ENCODE measurements at regions not wholly inside any gene's neighbourhood (a gene's known extent, or its start where the extent isn't known, plus 50 kb on each side); places are given as distances from the start of the nearest gene placed in this dataset.
"Not testable (repeated sequence)": the region's sequence is repeated elsewhere in the genome, so short reads cannot be mapped to it uniquely, and the experiment has no call there.

DNA sequence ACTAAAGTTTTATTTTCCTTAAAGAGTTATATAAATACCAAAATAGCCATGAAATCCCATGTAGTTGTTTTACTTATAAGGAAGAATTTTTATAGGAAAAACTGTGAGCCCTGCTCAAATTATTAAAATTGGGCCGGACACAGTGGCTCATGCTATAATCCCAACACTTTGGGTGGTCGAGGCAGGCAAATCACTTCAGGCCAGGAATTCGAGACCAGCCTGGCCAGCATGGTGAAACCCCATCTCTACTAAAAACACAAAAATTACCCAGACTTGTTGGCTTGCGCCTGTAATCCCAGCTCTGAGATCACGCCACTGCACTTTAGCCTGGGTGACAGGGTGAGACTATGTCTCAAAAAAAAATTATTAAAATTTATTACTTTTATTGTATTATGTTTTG, 149.3 kb downstream of the MRPL39 start:
- no peaks in the 10 kb centered on the region for H3K4me1 ChIP-seq (ENCODE audit: control insufficient read depth, insufficient read depth, low read length)
- no peaks in the 10 kb centered on the region for H3K9me3 ChIP-seq (ENCODE audit: control insufficient read depth, low read length)
- intact Hi-C loops (cut with DNase I) = no loop called here
- H3K27me3 ChIP-seq (ENCODE audit: control insufficient read depth, insufficient read depth) = no peaks in the 10 kb centered on the region
- H3K4me3 ChIP-seq (ENCODE audit: low read length) = no peak overlapping the region
- DNase-seq = no peak
- 94% methylated on average over 5 of the region's 5 CpGs for WGBS
- no peak for ATAC-seq
- H3K27ac ChIP-seq (ENCODE audit: low read length) = no peak overlapping the region

GRCh38 chr21:25457411-25457810, 149.9 kb downstream of the MRPL39 start:
- Histone ChIP-seq H3K4me3 (ENCODE audit: low read length) (no peak overlapping the region), H3K4me1 (ENCODE audit: control insufficient read depth, insufficient read depth, low read length) (no peaks in the 10 kb centered on the region), H3K27ac (ENCODE audit: low read length) (no peak overlapping the region), H3K27me3 (ENCODE audit: control insufficient read depth, insufficient read depth) (no peaks in the 10 kb centered on the region), H3K9me3 (ENCODE audit: control insufficient read depth, low read length) (no peaks in the 10 kb centered on the region)
- ATAC-seq (peak in 1 of 2 donors; percentile 19), DNase-seq (no peak)
- intact Hi-C loops (cut with DNase I) = no loop called here
- WGBS = 12% methylated on average over 1 of the region's 1 CpG

DNA sequence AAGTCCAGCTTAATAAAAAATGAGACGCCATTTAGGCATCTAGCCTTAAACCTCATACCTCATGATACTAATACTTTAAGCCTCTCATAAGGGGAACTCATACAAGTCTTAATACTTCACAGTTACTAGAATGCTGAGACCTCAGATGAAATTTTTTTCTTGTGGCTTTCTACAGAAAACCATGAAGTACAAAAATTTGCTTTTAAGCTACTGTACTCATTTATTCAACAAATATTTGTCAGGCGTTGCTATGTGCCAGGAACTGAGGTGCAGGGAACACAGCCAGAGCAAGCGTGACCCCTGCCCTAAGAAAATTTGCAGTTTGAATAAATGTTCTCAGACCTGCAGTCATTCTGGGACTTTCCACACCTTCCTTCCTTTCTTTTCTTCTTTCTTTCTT, 150.6 kb downstream of the MRPL39 start:
- 71% methylated on average over 3 of the region's 3 CpGs for WGBS
- ATAC-seq (no peak), DNase-seq (no peak)
- Histone ChIP-seq H3K27ac (ENCODE audit: low read length) (no peak overlapping the region), H3K4me3 (ENCODE audit: low read length) (no peak overlapping the region), H3K27me3 (ENCODE audit: control insufficient read depth, insufficient read depth) (no peaks in the 10 kb centered on the region), H3K4me1 (ENCODE audit: control insufficient read depth, insufficient read depth, low read length) (no peaks in the 10 kb centered on the region), H3K9me3 (ENCODE audit: control insufficient read depth, low read length) (no peaks in the 10 kb centered on the region)
- intact Hi-C loops (cut with DNase I) = no loop called here

DNA sequence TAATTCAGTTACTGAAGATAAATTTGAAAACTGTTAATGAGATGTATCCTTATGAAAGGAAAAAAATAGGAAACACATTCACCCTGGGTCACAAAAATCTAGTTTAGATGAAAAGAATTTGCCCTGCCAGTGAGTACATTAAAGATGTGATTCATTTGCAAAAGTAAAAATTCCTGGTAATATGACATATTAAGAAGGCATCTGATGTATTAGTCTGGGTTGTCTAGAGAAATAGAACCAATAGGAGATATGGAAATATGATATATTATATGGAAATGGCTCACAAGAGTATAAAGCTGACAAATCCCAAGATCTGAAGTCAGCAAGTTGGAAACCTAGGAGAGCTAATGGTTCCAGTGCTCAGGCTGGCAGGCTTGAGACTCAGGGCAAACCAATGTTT, 153.8 kb downstream of the MRPL39 start:
- Histone ChIP-seq H3K4me3 (ENCODE audit: low read length) (no peak overlapping the region), H3K9me3 (ENCODE audit: control insufficient read depth, low read length) (no peaks in the 10 kb centered on the region), H3K27ac (ENCODE audit: low read length) (no peak overlapping the region), H3K4me1 (ENCODE audit: control insufficient read depth, insufficient read depth, low read length) (no peaks in the 10 kb centered on the region), H3K27me3 (ENCODE audit: control insufficient read depth, insufficient read depth) (no peaks in the 10 kb centered on the region)
- intact Hi-C loops (cut with DNase I) = no loop called here
- no peak for ATAC-seq
- no peak for DNase-seq

- no peaks in the 10 kb centered on the region for H3K9me3 ChIP-seq (ENCODE audit: control insufficient read depth, low read length)
- DNase-seq = peak in 1 of 3 donors; percentile 12
These were observed 157.3 kb downstream of the MRPL39 start for GRCh38 chr21:25449950-25450349.

GRCh38 chr21:25441835-25442234, 165.4 kb downstream of the MRPL39 start:
- H3K27ac ChIP-seq (ENCODE audit: low read length) = no peak overlapping the region
- ATAC-seq = no peak
- intact Hi-C loops (cut with DNase I) = no loop called here
- no peaks in the 10 kb centered on the region for H3K9me3 ChIP-seq (ENCODE audit: control insufficient read depth, low read length)
- 81% methylated on average over 2 of the region's 2 CpGs for WGBS
- no peaks in the 10 kb centered on the region for H3K27me3 ChIP-seq (ENCODE audit: control insufficient read depth, insufficient read depth)
- no peak overlapping the region for H3K4me3 ChIP-seq (ENCODE audit: low read length)
- no peaks in the 10 kb centered on the region for H3K4me1 ChIP-seq (ENCODE audit: control insufficient read depth, insufficient read depth, low read length)
- no peak for DNase-seq

More at GRCh38 chr21:25449950-25450349, 157.3 kb downstream of the MRPL39 start:
- no peak overlapping the region for H3K4me3 ChIP-seq (ENCODE audit: low read length)
- no peaks in the 10 kb centered on the region for H3K4me1 ChIP-seq (ENCODE audit: control insufficient read depth, insufficient read depth, low read length)
- no peak overlapping the region for H3K27ac ChIP-seq (ENCODE audit: low read length)
- intact Hi-C loops (cut with DNase I) = no loop called here
- ATAC-seq = no peak
- WGBS = 87% methylated on average over 3 of the region's 3 CpGs
- no peaks in the 10 kb centered on the region for H3K27me3 ChIP-seq (ENCODE audit: control insufficient read depth, insufficient read depth)

GRCh38 chr21:25437465-25437864, 169.8 kb downstream of the MRPL39 start:
- H3K9me3 ChIP-seq (ENCODE audit: control insufficient read depth, low read length); H3K27ac ChIP-seq (ENCODE audit: low read length); H3K27me3 ChIP-seq (ENCODE audit: control insufficient read depth, insufficient read depth); intact Hi-C loops (cut with DNase I); H3K4me1 ChIP-seq (ENCODE audit: control insufficient read depth, insufficient read depth, low read length); H3K4me3 ChIP-seq (ENCODE audit: low read length); DNase-seq; ATAC-seq: not testable (repeated sequence)
- WGBS = 86% methylated on average over 2 of the region's 2 CpGs

- Histone ChIP-seq H3K4me1 (ENCODE audit: control insufficient read depth, insufficient read depth, low read length) (no peaks in the 10 kb centered on the region), H3K4me3 (ENCODE audit: low read length) (no peak overlapping the region), H3K27me3 (ENCODE audit: control insufficient read depth, insufficient read depth) (no peaks in the 10 kb centered on the region), H3K27ac (ENCODE audit: low read length) (no peak overlapping the region), H3K9me3 (ENCODE audit: control insufficient read depth, low read length) (no peaks in the 10 kb centered on the region)
- ATAC-seq = no peak
- intact Hi-C loops (cut with DNase I) = no loop called here
- DNase-seq = no peak
These were observed 178.7 kb downstream of the MRPL39 start for GRCh38 chr21:25428537-25428936.

DNA sequence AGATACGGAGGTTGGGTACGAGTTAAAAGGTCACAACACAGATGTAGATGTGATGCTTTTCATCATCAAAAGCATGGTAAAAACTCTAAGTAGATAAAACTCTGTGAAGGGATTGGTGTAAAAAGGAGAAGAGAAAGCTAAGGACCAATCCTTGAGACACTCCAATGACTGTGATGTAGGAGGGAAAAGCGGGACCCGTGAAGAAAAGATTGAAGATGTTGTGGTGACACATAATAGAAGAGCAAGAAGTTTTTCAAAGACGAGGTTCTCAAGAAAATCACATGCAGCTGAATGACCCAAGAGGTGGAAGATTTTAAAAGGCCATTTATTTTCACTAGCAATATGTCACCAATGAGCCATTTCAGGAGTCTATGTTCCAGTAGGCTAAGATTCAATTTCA, 179.5 kb downstream of the MRPL39 start:
- Histone ChIP-seq H3K27ac (ENCODE audit: low read length) (no peak overlapping the region), H3K4me3 (ENCODE audit: low read length) (no peak overlapping the region), H3K27me3 (ENCODE audit: control insufficient read depth, insufficient read depth) (no peaks in the 10 kb centered on the region), H3K9me3 (ENCODE audit: control insufficient read depth, low read length) (no peaks in the 10 kb centered on the region), H3K4me1 (ENCODE audit: control insufficient read depth, insufficient read depth, low read length) (no peaks in the 10 kb centered on the region)
- intact Hi-C loops (cut with DNase I) = no loop called here
- ATAC-seq (no peak), DNase-seq (no peak)
- 81% methylated on average over 5 of the region's 5 CpGs for WGBS

DNA sequence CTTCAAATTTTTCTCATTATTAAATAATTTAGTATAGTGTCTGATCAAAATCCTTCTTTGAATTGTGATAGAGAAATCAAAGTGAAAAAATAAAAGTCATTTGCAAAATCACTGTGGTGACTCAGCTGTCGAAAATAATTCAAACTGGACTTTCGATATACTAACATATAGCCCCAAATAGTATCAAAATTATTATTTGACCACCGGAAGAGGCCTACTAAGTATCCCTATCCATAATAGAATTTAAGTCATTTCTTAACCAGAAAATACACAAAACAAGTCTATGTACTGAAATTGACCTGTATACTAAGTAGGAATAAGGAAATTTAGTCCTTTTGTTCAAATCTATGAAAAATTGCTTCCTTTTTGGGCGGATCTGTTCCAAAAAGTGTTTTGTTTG, 180.7 kb downstream of the MRPL39 start:
- Histone ChIP-seq H3K27me3 (ENCODE audit: control insufficient read depth, insufficient read depth) (no peaks in the 10 kb centered on the region), H3K9me3 (ENCODE audit: control insufficient read depth, low read length) (no peaks in the 10 kb centered on the region), H3K4me3 (ENCODE audit: low read length) (no peak overlapping the region), H3K4me1 (ENCODE audit: control insufficient read depth, insufficient read depth, low read length) (no peaks in the 10 kb centered on the region), H3K27ac (ENCODE audit: low read length) (no peak overlapping the region)
- intact Hi-C loops (cut with DNase I) = no loop called here
- no peak for DNase-seq
- WGBS = 86% methylated on average over 4 of the region's 4 CpGs
- ATAC-seq = no peak

- Histone ChIP-seq H3K9me3 (ENCODE audit: control insufficient read depth, low read length) (no peaks in the 10 kb centered on the region), H3K27me3 (ENCODE audit: control insufficient read depth, insufficient read depth) (no peaks in the 10 kb centered on the region), H3K27ac (ENCODE audit: low read length) (no peak overlapping the region), H3K4me1 (ENCODE audit: control insufficient read depth, insufficient read depth, low read length) (no peaks in the 10 kb centered on the region), H3K4me3 (ENCODE audit: low read length) (no peak overlapping the region)
- WGBS = 85% methylated on average over 2 of the region's 2 CpGs
- intact Hi-C loops (cut with DNase I) = no loop called here
- no peak for DNase-seq
- no peak for ATAC-seq
These were observed 182.1 kb downstream of the MRPL39 start for GRCh38 chr21:25425156-25425555.

DNA sequence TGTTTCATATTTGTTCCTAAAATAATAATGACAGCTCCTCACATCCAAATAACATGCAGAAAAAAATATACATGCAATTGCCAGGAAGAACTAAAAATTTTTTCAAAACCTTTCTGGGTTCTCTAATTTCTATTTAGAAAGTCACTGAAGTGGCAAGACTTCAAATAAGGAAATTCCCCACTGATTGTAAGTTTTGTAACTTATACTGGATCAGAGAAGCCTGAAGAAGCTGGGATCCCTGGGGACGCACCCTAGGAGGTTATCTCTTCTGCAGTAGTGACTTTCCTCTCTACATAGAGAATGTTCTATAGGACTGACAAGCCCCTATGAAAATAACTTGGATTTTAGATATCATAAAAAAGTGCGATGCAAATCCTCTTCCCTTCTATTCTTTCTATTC, 182.6 kb downstream of the MRPL39 start:
- Histone ChIP-seq H3K4me1 (ENCODE audit: control insufficient read depth, insufficient read depth, low read length) (no peaks in the 10 kb centered on the region), H3K27me3 (ENCODE audit: control insufficient read depth, insufficient read depth) (no peaks in the 10 kb centered on the region), H3K9me3 (ENCODE audit: control insufficient read depth, low read length) (no peaks in the 10 kb centered on the region), H3K27ac (ENCODE audit: low read length) (no peak overlapping the region), H3K4me3 (ENCODE audit: low read length) (no peak overlapping the region)
- 70% methylated on average over 2 of the region's 2 CpGs for WGBS
- ATAC-seq = no peak
- DNase-seq = no peak
- intact Hi-C loops (cut with DNase I) = loop anchor here in 1 of 4 donors (5.0 kb wide), 1 partner anchor 138 kb away; no protein-coding TSS in a partner anchor
